ENCODE measurements at regions not wholly inside any gene's neighbourhood (a gene's known extent, or its start where the extent isn't known, plus 50 kb on each side); places are given as distances from the start of the nearest gene placed in this dataset.

GRCh38 chr22:47453049-47453448, 690.6 kb downstream of the TBC1D22A start:
- DNase-seq: no peak

GRCh38 chr22:47452184-47452583, 689.7 kb downstream of the TBC1D22A start:
- no peak for DNase-seq

GRCh38 chr22:47450876-47451475, 688.5 kb downstream of the TBC1D22A start:
- no peak for DNase-seq

GRCh38 chr22:47449508-47450270, 687.2 kb downstream of the TBC1D22A start:
- no peak for DNase-seq

DNA sequence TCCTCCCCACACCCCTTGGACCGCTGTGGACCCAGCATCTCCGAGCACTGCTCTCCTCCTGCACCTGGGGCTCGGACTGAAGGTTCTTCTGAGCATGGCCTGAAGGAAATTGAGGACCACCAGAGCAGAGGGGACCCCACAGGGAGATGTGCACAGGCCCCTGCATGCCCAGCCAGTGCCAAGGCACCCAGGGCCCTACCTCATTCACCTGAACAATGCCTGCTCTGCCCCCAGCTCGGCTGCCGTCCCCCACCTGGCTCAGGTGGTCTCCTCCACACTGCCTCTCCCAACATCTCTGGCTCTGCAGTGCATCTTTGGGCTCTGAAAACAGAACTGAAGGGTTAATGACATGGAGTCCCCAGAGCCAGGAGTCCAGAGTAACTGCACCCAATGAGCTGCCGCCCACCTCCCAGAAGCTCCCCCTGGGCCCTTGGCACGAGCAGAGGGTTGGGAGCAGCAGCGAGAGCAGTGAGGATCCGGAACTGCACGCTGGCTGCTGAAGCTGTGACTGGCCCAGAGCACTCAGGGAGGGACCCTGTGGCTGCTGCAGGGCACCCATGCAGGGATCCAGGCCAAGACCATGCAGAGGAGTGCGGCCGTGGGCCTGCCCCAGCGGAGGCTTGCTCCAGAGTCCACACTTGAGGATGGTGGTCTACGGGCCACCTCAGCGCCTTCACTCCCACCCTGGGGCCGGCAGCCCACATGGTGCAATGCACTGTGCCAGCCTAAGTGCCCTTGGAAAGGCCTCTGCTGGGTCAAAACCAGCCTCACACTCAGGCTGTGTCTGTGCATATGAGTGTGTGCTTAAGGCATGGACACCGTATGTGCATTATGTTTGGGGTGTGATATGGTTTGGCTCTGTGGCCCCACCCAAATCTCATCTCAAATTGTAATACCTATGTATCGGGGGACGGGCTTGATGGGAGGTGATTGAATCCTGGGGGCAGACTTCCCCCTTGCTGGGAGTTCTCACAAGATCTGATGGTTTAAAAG, 686.1 kb downstream of the TBC1D22A start:
- DNase-seq: no peak

- no peak for DNase-seq
Observed at GRCh38 chr22:47446821-47447810, 684.7 kb downstream of the TBC1D22A start.

- DNase-seq: no peak
Observed at GRCh38 chr22:47446331-47446730, 683.9 kb downstream of the TBC1D22A start.

- DNase-seq: no peak
Observed at GRCh38 chr22:47445716-47446290, 683.4 kb downstream of the TBC1D22A start.

DNA sequence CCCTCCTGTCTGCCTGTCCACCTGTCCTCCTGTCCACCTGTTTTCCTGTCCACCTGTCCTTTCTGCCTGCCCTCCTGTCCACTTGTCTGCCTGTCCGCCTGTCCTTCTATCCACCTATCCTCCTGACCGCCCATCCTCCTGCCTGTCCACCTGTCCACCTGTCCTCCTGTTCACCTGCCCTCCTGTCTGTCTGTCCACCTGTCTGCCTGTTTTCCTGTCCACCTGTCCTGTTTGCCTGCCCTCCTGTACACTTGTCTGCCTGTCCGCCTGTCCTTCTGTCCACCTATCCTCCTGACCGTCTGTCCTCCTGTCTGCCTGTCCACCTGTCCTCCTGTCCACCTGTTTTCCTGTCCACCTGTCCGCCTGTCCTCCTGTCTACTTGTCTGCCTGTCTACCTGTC, 682.8 kb downstream of the TBC1D22A start:
- DNase-seq: no peak

DNA sequence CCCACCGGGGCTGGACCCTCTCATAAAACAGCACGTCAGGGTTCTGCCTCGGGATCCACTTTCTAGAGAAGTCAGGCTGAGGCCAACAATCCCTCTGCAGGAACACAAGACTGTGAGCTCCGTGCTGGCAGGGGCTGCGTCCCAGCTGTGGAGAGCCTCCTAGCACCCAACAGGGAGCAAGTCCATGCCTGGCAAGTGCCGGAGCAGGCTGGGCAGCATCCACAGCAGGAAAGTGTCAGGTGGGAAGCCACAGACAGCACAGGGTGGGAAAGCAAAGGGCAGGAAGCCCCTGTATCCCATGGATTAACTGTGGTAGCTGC, 682.3 kb downstream of the TBC1D22A start:
- no peak for DNase-seq

DNA sequence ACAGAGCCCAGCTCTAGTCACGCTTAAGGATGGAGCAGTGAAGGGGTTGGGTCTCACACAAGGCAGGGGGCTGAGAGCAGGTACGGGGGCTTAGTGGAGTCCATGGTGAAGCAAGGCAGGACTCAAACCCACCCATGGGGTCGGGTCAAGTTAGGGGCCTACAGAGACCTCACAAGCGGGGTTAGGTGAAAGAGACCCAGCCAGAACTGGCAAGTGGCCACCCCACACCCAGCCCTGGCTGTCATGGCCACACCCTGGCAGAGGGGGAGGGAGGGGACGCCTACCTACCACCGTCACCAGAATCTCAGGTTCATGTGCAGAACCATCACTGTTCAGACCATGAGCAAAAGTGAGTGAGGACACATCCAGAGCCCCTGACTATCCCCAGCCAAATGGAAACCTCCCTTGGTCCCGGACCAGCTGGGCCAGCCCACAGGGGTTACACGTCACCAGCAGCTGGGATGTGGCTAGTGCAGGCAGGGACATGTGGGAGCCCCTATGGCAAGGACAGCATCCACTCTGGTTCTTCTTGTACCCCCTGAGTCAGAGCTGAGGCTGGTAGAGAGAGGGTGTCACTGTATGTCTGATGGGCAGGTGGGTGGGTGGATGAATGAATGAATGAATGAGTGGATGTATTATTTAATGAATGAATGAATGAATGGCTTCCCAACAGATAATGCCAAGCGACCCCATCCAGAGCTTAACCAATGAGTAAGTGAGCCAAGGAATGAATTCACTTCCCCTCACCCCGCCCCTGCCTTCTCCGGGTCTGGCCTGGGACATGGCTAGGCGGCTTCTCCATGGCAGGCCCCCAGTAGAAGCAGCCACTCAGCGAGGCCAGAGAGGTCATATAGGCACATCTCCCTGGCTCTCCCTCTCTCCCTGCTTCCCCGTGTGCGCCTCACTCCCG, 681.6 kb downstream of the TBC1D22A start:
- DNase-seq: no peak

GRCh38 chr22:47442821-47443220, 680.4 kb downstream of the TBC1D22A start:
- no peak for DNase-seq

GRCh38 chr22:47439643-47440265, 677.3 kb downstream of the TBC1D22A start:
- no peak for DNase-seq

GRCh38 chr22:47437636-47438035, 675.2 kb downstream of the TBC1D22A start:
- DNase-seq: no peak

- DNase-seq: no peak
Observed at GRCh38 chr22:47437110-47437509, 674.7 kb downstream of the TBC1D22A start.

GRCh38 chr22:47435826-47436225, 673.4 kb downstream of the TBC1D22A start:
- no peak for DNase-seq

DNA sequence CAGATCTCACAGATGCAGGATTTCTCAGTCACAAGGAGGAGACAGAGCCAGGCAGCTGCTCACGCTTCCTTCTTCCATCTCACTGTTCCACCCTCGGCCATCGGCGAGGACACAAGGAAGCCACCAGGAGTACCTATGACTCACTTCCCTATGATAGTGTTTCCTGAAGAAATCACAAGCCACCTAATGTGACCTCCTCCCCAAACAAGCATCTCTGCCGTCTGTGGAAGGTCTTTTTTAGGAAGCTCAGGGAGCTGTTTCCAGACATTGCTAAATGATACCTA, 672.7 kb downstream of the TBC1D22A start:
- no peak for DNase-seq

DNA sequence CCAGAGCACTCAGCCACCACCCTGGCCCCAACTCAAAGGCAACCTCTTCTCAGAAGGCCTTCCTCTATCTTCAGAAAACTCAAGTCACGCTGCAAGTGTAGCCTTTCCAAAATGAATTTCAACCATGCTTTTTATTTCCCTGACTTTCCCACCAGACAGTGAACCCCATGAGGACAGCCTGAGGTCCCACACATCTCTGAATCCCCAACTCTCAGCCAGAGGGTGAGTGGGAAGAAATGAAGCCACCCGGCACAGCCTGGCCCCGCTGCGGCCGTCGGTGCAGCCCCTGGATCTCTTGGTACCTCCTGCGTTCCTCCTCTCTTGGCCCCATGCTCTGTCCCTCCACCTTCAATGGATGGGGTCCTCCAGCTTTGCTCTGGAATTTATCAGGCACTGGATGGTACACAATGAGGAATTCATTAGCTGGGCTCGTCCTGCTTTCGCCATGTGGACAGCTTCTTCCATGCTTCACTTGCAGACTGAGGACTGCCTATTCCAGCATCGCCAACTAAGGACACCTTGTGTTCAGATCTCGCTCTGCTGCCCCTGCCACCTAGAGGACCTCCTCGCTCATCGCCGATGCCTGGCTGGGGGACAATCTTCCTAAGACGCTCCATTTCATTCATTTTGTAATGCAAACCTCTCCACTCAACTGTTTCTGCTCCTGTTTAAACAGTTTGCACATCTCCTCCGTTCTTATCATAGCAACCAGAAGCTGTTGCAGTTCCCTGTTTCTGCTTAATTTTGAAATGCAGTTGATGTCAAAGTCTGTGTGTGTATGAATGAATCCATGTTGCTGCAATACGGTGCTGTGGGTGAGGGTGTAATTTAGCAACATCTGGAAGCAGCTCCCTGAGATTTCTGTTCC, 672.1 kb downstream of the TBC1D22A start:
- DNase-seq: no peak

GRCh38 chr22:47433627-47434026, 671.2 kb downstream of the TBC1D22A start:
- no peak for DNase-seq

DNA sequence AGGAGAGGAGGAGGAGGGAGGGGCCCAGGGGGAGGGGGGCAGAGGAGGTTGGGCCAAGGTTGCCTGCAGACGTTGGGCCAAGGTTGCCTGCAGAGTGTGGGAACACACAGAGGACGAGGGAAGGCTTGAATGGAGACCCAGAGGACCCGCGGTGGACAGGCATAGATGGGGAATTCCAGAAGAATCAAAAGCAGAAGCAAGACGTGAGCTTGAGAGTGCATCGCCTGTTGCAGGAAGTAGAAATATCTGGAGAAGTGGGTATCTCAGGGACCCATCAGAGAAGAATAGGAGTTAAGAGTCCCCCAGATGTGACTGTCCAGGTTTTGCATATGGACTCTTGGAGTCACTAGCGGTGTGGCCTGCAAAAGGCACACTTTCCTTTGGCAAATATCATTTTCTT, 670.2 kb downstream of the TBC1D22A start:
- DNase-seq: no peak

Measured in NCI-H2107 (cell line).